ENCODE measurements at regions not wholly inside any gene's neighbourhood (a gene's known extent, or its start where the extent isn't known, plus 50 kb on each side); places are given as distances from the start of the nearest gene placed in this dataset.

GRCh38 chr5:89034588-89034987 lies 151.6 kb upstream of the MEF2C start:
- TF ChIP-seq MAFK (IDR thresholded peaks at IDR 0.05; ENCODE audit: low read depth, low read length), result no peak
- no peak for TF ChIP-seq CTCF (conservative IDR thresholded peaks at IDR 0.05; ENCODE audit: low read depth, low read length)
- no peak for TF ChIP-seq POLR2A (IDR thresholded peaks at IDR 0.05; ENCODE audit: low read depth, low read length)
- TF ChIP-seq FOS (IDR thresholded peaks at IDR 0.05; ENCODE audit: low read depth, low read length), result no peak
- TF ChIP-seq RAD21 (IDR thresholded peaks at IDR 0.05; ENCODE audit: low read length), result no peak
- TF ChIP-seq ELK1 (IDR thresholded peaks at IDR 0.05; ENCODE audit: borderline replicate concordance, low read depth, low read length), result no peak
